HG02938 (cell line): ENCODE measurements at regions not wholly inside any gene's neighbourhood (a gene's known extent, or its start where the extent isn't known, plus 50 kb on each side); places are given as distances from the start of the nearest gene placed in this dataset.

Source experiments
- ATAC-seq: cut with Tn5 transposase; IDR thresholded peaks from one replicate; pipeline ENCODE4 v1.9.1; 2021; ENCODE audit warnings: mild to moderate bottlenecking, moderate library complexity; ENCODE audit not compliant: unreplicated experiment

- ATAC-seq = no peak
Observed at GRCh38 chr4:181308476-181309312, 934.5 kb upstream of the TENM3 start.

DNA sequence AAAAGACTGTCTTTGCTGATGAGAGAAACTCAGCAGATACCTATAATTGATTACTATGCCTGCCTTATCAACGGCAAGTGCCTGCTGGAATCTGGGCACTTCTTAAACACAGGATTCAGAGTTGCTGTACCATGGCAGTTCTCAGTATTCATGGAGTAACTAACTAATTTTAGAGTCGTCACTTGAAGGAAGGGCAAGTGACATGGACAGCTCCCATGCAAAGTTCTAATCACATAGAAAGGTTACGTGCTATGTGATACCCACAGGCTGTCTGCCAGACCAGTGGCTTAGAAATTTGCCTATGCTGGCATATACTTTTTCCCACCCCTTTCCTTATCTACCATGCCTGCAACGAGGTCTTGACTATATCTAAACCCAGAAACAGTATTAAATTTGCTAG, 931.1 kb upstream of the TENM3 start:
- ATAC-seq = no peak

DNA sequence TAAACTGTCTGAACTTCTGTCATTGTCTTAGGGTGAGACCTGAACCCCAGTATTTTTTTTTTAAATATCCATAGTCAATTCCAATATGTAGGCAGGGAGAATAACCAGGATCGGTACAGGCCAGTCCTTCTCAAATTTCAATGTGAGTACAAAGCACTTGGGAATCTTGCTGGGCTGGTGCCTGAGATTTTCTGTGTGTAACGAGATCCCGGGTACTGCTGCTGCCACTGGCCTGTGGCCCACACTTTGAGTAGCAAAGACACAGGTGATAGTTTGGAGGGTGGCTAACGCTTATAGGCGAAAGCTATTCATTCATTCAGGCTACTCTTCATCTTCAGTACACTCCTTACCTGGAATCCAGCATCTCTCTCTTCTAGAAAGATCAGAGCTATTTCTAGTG, 923.6 kb upstream of the TENM3 start:
- ATAC-seq = no peak

GRCh38 chr4:181323061-181323460, 920.1 kb upstream of the TENM3 start:
- no peak for ATAC-seq

DNA sequence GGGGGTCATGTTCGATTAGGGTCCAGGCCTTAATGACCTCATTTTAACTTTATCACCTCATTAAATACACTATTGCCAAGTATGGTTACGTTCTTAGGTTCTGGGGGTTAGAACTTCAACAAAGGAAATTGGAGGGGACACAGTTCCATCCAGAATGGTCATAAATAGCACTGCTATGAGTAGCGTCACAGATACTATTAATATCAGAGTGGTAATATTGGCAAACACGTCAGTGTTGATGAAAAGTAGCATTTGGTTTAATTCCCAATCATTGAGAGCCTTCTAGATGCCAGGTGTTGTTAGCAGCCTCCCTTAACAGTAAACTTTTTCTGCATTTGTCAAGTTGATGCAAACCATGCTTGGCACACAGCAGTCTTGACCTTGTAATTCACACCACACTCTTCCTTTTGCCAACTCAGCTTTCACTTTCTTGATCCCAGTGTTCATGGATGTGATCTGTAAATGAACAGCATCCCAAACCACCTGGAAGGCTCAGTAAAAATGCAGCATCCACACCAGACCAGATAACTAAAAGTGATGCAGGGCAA, 912.5 kb upstream of the TENM3 start:
- no peak for ATAC-seq

- no peak for ATAC-seq
Observed at GRCh38 chr4:181331214-181331613, 912.0 kb upstream of the TENM3 start.

- ATAC-seq = no peak
Observed at GRCh38 chr4:181345931-181346330, 897.3 kb upstream of the TENM3 start.

DNA sequence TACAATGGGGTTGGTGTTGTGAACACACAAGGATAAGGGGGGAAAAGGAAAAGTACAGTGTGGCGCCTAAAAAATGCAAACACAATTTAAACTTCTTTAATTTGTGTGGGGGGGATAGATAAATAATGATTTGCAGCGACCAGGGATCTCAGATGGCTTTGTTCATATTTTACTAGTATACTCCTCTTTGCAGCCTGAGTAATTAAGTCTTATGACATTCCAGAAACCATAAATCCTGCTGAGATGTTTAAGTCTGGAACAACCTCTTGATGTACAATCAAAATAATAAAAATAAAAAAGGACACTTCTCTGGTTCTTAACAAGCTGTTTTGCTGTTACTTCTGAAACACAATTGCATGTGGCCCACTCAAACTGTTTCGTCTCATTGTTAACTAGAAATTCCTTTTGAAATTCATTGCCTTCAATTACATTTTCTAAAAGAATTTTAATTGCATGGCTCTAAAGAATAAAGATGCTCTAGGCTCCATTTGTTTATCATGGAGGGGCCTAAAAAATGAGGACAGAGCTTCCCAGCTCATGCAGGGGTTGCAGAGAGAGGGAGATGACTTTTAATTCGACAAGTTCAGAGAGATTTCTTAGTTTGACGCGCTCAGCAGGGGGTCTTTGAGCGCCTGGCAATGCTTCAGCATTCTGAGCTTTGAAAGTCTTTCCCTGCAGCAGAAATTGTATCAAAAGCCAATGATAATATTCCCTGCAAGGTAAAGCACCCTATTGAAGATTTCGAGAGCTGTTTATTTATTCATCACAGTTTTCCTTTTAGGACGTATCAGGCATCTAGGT, 892.4 kb upstream of the TENM3 start:
- ATAC-seq = no peak

DNA sequence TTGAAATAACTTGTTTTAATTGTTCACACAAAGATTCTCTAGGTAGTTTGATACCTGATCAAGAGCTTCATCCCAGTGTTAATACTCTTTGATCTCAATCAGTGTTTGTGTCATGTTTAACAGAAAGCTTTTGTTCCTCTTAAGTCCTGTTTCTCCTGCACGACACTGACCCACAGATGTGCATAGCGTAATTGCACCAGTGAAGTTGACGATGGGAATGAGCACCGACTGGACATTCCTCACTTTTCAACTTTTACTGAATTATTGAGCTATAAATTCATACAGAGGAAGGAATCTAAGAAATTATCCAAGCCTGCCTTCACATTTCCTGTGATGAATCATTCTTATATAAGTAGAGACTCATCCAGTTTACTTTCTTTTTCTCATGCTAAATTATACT, 878.7 kb upstream of the TENM3 start:
- no peak for ATAC-seq

- ATAC-seq = no peak
Observed at GRCh38 chr4:181365671-181366070, 877.5 kb upstream of the TENM3 start.

GRCh38 chr4:181372014-181372413, 871.2 kb upstream of the TENM3 start:
- ATAC-seq = no peak

DNA sequence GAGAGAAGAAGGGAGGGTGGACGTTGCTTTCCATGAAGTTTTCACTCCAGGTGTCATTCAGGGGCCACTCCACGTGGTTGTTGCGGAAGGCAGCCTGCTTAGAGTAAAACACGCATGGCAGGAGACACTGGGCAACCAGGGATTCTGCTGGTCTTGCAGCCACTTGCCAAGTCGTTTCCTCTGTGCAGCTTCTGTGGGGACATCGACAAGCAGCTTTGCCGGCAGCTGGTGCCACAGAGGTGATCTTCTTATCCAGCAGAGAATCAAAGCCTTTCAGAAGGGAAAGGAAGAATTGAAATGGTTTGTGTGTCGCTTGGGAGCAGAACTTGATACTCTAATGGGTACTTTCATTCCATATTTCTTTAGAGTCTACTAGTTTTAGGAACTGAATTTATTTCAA, 867.1 kb upstream of the TENM3 start:
- no peak for ATAC-seq

GRCh38 chr4:181388061-181388460, 855.1 kb upstream of the TENM3 start:
- no peak for ATAC-seq

DNA sequence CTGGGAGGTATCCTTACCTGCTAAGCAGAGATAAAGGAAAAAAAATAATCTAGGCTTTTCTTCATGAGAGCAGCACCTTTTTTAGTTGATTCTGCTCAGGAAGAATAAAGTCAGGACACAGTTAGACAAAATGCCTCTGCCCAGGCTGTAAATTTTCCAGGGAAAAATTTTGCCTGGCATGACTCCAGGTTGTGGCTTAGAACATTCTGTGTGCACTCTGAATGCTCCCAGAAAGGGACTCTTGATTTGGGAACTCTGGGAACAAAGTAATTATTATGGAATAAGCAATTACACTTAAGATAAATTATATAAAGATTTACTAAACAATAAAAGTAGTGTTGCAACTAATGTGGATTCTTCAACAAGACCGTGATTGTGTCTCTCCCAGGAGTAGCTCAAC, 826.2 kb upstream of the TENM3 start:
- no peak for ATAC-seq

- ATAC-seq = no peak
Observed at GRCh38 chr4:181418496-181418895, 824.7 kb upstream of the TENM3 start.

- no peak for ATAC-seq
Observed at GRCh38 chr4:181420950-181421349, 822.3 kb upstream of the TENM3 start.

GRCh38 chr4:181424362-181425016, 818.7 kb upstream of the TENM3 start:
- ATAC-seq = no peak

DNA sequence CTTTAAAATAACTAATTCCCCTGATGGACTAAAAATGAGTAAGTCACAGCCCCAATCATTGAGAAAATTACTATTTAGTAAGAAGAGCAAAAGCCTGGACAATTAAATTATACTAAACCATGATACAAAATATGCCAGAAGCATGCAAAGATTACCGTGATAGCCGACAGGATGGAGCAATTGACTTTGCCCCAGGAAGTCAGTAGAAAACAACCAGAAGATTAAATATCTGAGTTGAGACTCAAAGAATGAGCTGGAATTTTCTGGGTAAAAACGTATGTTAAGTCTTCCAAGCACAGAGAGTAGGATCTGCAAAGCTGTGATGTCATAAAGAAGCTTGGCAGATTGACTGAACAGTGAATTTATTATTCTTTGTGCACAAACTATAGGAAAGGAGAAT, 816.1 kb upstream of the TENM3 start:
- ATAC-seq = no peak

DNA sequence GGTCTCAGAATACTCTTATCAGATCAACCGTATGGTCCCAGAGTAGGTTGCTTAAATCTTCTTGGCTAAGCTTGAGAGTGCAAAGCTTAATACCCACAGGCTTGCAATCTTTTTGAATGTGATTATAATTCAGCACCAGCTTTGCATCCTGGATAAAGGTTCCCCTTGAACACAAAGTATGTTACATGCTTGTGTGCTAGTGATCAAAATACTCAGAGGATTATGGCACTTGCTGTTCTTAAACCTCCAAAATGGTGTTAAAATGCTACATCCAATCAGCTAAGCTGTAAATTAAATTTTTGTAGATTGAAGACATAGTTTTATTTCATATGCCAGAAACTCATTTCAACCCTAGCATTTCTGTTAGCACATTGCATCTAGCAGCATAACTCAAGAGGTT, 812.2 kb upstream of the TENM3 start:
- ATAC-seq = no peak

DNA sequence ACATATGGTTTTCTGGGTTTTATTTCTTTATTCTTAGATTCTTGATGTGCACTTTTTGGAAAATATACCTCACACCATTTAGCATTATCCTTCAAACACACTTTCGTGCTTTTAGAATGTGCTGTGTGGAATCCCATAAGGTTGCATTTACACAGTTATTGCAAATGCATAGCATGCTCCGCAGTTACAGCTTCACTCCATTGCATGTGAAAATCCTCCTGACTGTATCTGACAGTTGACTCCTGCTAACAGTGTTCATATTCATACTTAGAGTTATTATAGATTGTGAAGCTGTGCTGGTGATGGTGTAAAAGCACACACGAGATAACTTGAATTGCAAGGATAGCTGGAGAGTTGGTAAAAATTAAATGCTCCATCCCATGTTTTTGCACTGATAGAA, 811.5 kb upstream of the TENM3 start:
- no peak for ATAC-seq

DNA sequence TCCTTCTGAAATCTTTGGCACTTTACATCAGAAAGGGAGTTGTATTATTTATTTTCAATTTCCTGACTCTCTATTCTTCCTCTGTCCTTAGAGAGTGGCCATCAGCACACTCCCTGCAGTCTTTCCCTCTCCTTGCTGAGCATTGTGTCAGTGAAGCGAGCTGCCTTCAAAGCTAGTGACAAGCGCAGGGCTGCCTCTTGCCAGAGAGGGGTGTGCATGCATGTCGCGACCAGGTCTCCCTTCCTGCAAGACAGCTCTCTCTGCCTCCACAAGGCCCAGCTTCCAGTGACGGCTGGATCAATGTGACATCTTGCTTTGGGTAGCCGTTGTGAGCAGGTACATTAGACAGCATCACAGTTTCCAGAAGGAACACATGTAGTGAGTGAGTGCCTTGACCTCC, 810.9 kb upstream of the TENM3 start:
- ATAC-seq = no peak
